Erythroblast (primary cell): ENCODE measurements at regions not wholly inside any gene's neighbourhood (a gene's known extent, or its start where the extent isn't known, plus 50 kb on each side); places are given as distances from the start of the nearest gene placed in this dataset.

Experiments used
- GATA1 ChIP-seq: IDR thresholded peaks from 2 replicates; pipeline ENCODE4 v1.6.1; 2011; ENCODE audit warnings: low read depth, mild to moderate bottlenecking, control low read depth, low read length, moderate library complexity
- POLR2A ChIP-seq: IDR thresholded peaks from 2 replicates; pipeline ENCODE4 v1.6.1; 2011; ENCODE audit warnings: mild to moderate bottlenecking, low read length

DNA sequence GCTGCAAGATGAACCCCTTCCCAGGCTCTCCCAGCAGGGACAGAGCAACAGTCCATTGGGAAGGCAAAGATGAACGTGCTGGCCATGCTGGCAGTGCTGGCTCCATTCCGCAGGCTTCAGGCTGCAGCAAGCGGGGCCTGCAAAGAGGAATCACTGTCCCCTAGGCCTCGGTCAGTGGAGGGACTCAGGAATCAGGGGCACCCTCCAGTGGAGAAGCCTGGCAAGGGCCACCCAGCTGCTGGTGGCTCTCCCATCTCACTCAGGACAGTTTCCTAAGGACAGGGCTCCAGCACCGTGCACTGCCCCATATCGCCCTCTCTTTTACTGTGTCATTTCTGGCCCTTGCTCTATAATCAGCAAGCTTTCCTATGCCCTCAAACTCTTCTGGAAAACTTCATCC, 498.6 kb downstream of the EFNB2 start:
- no peak for TF ChIP-seq POLR2A
- TF ChIP-seq GATA1: no peak
